GM12878 (cell line): ENCODE measurements at regions not wholly inside any gene's neighbourhood (a gene's known extent, or its start where the extent isn't known, plus 50 kb on each side); places are given as distances from the start of the nearest gene placed in this dataset.

Experiments
- ATAC-seq: fragments of 200-7000 bp; cut with Tn5 transposase; 3 replicates; pipeline ENCODE4 v1.9.1; 2020; ENCODE audit warnings: mild to moderate bottlenecking, moderate library complexity
- BruUV-seq: library from RNA; stranded (reverse); fragments of 400-500 nt; replicated peaks from 2 replicates; lab custom pipeline; 2021; lab: Mats Ljungman, UMichigan
- CTCF ChIA-PET: fragments of 300-600 bp; sonication (Branson Sonifier 250); formaldehyde crosslinking; extraction: SDS; loops from one replicate; lab custom pipeline; 2021; ENCODE audit warnings: inconsistent platforms; lab: Yijun Ruan, JAX
- POLR2A ChIA-PET: fragments of 350-600 bp; formaldehyde crosslinking; extraction: SDS; loops from one replicate; lab custom pipeline; 2021; ENCODE audit warnings: inconsistent platforms; lab: Charles Lee
- RAD21 ChIA-PET: fragments of 300-600 bp; sonication (Branson Sonifier 250); formaldehyde crosslinking; loops from one replicate; lab custom pipeline; 2023; ENCODE audit warnings: antibody characterized with exemption; ENCODE audit not compliant: unreplicated experiment; lab: Charles Lee
- SMC1A ChIA-PET: fragments of 300-600 bp; sonication (Branson Sonifier 250); formaldehyde crosslinking; loops from one replicate; lab custom pipeline; 2023; ENCODE audit not compliant: unreplicated experiment, uncharacterized antibody; lab: Charles Lee
- DNase-seq: peaks from one replicate; pipeline ENCODE4 v3.0.0-alpha.2; 2011; ENCODE audit warnings: low read depth, low spot score
- FAIRE-seq: peaks from 3 replicates; lab custom pipeline; 2011; peaks lifted over from hg19 to GRCh38; lab: Jason Lieb, UNC
- H2AFZ ChIP-seq: 2 replicates; pipeline ENCODE4 v1.6.0; 2011; ENCODE audit warnings: low read depth, low read length, control low read depth; ENCODE audit not compliant: control insufficient read depth
- H3K27ac ChIP-seq: 2 replicates; pipeline ENCODE4 v1.5.1; 2011; ENCODE audit warnings: control low read depth; ENCODE audit not compliant: control insufficient read depth, insufficient read depth
- H3K27me3 ChIP-seq, 2 experiments: replicated peaks in 1 of 2; 2 replicates each; pipeline versions ENCODE4 v1.6.0 to v1.6.1; 2011; ENCODE audit warnings: low read length in 1 of 2; ENCODE audit not compliant: control insufficient read depth in 2 of 2, insufficient read depth in 2 of 2
- H3K36me3 ChIP-seq, 2 experiments: 2 replicates each; pipeline ENCODE4 v1.5.1; 2011; ENCODE audit warnings: low read length in 1 of 2; ENCODE audit not compliant: control insufficient read depth in 2 of 2, insufficient read depth in 2 of 2
- H3K4me1 ChIP-seq: 2 replicates; pipeline ENCODE4 v1.6.1; 2011; ENCODE audit warnings: mild to moderate bottlenecking, low read length, moderate library complexity, mixed read lengths; ENCODE audit not compliant: control insufficient read depth, insufficient read depth
- H3K4me2 ChIP-seq: 2 replicates; pipeline ENCODE4 v1.6.0; 2011; ENCODE audit warnings: control low read depth; ENCODE audit not compliant: control insufficient read depth, insufficient read depth
- H3K4me3 ChIP-seq: fragments of 200-600 bp; sonication (generic); 2 replicates; pipeline ENCODE4 v1.5.1; 2016
- H3K79me2 ChIP-seq: 2 replicates; pipeline ENCODE4 v1.6.0; 2011; ENCODE audit warnings: low read length; ENCODE audit not compliant: control insufficient read depth, insufficient read depth
- H3K9ac ChIP-seq: 2 replicates; pipeline ENCODE4 v1.8.0; 2011; ENCODE audit warnings: low read length, control low read depth, mixed read lengths; ENCODE audit not compliant: control insufficient read depth, insufficient read depth
- H3K9me3 ChIP-seq: replicated peaks from 3 replicates; pipeline ENCODE4 v1.5.1; 2011; ENCODE audit warnings: mild to moderate bottlenecking, low read length; ENCODE audit not compliant: control insufficient read depth, insufficient read depth
- H4K20me1 ChIP-seq: 2 replicates; pipeline ENCODE4 v1.6.0; 2011; ENCODE audit not compliant: control insufficient read depth, insufficient read depth
- EP300 ChIP-seq, 2 experiments: fragments of 150-350 bp in 1 of 2; IDR thresholded peaks; 2 replicates each; pipeline ENCODE4 v1.6.1; 2011 to 2012; ENCODE audit warnings: low read depth in 2 of 2, low read length in 2 of 2, borderline replicate concordance in 1 of 2, improper control_type of control experiment in 1 of 2, inconsistent platforms in 1 of 2; ENCODE audit not compliant: control insufficient read depth in 1 of 2
- NR2F1 ChIP-seq: fragments of 450-650 bp; conservative IDR thresholded peaks from 2 replicates; pipeline ENCODE4 v1.6.1; 2017; ENCODE audit warnings: mild to moderate bottlenecking
- PAX5 ChIP-seq: IDR thresholded peaks from 2 replicates; pipeline ENCODE4 v1.6.1; 2011; ENCODE audit warnings: low read depth, low read length, borderline replicate concordance
- RUNX3 ChIP-seq: IDR thresholded peaks from 2 replicates; pipeline ENCODE4 v1.6.1; 2012; ENCODE audit warnings: low read length, inconsistent platforms
- YY1 ChIP-seq: IDR thresholded peaks from 2 replicates; pipeline ENCODE4 v1.6.1; 2011; ENCODE audit warnings: low read depth, mild to moderate bottlenecking, low read length
- ZBTB40 ChIP-seq: fragments of 450-650 bp; IDR thresholded peaks from 2 replicates; pipeline ENCODE4 v1.6.1; 2016; ENCODE audit warnings: mild to moderate bottlenecking, moderate library complexity, borderline replicate concordance
- in situ Hi-C: fragments of 300-500 bp; cut with MboI; formaldehyde crosslinking; loops from 9 replicates; pipeline ENCODE4 v1.14.3; 2018; ENCODE audit warnings: mixed read lengths
- intact Hi-C: fragments of 100-400 bp; cut with micrococcal nuclease; formaldehyde crosslinking; loops from one replicate; pipeline ENCODE4 v1.14.2; 2022; ENCODE audit not compliant: unreplicated experiment

- FAIRE-seq (no peak), DNase-seq (no peak)
- H3K27me3 ChIP-seq = no peaks in the 10 kb centered on the region
- no peaks in the 10 kb centered on the region for H3K79me2 ChIP-seq
- CTCF ChIA-PET = no interaction called here
- H3K4me2 ChIP-seq = no peak overlapping the region
- no peaks in the 10 kb centered on the region for H3K9me3 ChIP-seq
- TF ChIP-seq NR2F1 (peak; percentile 57), RUNX3 (no peak), YY1 (no peak), PAX5 (no peak), EP300 (IDR thresholded peaks at IDR 0.05; ENCODE audit: borderline replicate concordance in 1 of 2, control insufficient read depth in 1 of 2, low read depth in 2 of 2, low read length in 2 of 2) (no peak), ZBTB40 (peak; percentile 72)
- TF ChIP-seq, all 136 proteins: peak for 2
- H4K20me1 ChIP-seq = no peaks in the 10 kb centered on the region
- SMC1A ChIA-PET = interaction anchor here (0.8 kb wide), 1 partner anchor 71 kb away, joined by 3 read pairs; no protein-coding TSS in a partner anchor
- intact Hi-C loops = no loop called here
- POLR2A ChIA-PET = no interaction called here
- ATAC-seq = no peak
- H2AFZ ChIP-seq = no peak overlapping the region
- no TSS peak for BruUV-seq
- H3K4me3 ChIP-seq = no peak overlapping the region
- H3K27ac ChIP-seq = no peak overlapping the region
- RAD21 ChIA-PET = interaction anchor here (0.6 to 1.1 kb wide), 2 partner anchors 8 to 44 kb away, joined by 3 read pairs; no protein-coding TSS in a partner anchor
- no peak overlapping the region for H3K9ac ChIP-seq
- H3K36me3 ChIP-seq = no peaks in the 10 kb centered on the region
- no peaks in the 10 kb centered on the region for H3K4me1 ChIP-seq
- in situ Hi-C loops = no loop called here
These were observed 389.4 kb downstream of the ZEB2 start for GRCh38 chr2:144130551-144130950.
